ENCODE measurements at regions not wholly inside any gene's neighbourhood (a gene's known extent, or its start where the extent isn't known, plus 50 kb on each side); places are given as distances from the start of the nearest gene placed in this dataset.

DNA sequence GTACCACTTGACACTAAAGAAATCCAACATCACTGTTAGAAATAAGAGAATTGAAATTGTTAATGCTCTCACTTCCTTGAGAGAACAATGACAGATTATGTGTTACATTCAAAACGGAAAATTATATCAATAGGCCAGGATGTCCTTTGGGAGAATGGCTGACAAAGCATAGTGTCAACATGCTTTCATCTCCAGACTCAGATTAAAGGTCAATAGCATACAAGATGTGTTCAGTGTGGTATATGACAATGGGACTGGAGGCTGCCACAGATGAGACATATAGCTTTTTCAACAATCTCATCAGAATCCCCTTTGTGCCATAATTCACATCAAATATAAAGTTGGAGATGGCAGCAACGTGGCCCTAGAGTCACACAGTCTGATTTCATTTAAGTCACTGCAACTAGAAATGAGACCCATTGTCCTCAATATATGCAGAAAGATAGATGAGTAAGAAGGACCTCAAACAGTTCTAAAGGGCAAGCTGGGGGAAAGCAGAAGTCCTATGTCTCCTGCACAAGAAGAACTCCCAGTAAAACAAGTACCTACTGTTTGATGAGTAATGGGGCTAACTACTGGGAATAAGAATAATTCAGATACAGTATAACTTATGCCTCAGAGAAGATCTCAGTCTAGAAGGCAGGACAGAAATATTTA lies 327.9 kb downstream of the TTLL7 start:
- DNase-seq: peak; percentile 24

DNA sequence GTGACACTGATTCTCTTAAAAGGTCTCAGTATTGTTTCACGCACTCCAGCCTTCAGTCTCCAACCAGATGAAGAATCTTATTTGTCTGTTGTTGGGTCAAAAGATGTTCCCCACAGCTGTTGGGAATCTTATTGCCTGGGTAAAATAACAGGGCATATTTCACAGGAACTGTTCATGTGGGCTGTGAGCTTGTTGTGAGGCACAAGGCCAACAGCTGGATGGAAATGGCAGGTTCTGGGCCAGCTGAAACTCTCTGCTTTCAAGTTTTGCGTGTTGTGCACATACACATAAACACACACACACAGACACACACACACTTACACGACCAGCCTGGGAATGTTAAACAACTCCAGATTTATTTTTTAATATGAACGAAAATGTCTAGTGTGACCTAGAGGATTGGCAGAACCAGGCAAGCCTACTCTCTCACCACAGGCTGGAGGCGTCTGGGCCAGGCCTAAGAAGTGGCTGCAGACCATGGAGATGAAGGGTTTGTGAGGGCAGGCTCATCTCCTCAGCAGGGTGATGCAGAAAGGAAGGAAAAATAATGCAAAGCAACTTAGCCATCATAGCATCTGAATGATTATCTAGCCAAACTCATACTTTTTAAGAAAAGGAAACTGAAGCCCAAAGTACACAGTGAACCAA lies 357.0 kb downstream of the TTLL7 start:
- no peak for DNase-seq

DNA sequence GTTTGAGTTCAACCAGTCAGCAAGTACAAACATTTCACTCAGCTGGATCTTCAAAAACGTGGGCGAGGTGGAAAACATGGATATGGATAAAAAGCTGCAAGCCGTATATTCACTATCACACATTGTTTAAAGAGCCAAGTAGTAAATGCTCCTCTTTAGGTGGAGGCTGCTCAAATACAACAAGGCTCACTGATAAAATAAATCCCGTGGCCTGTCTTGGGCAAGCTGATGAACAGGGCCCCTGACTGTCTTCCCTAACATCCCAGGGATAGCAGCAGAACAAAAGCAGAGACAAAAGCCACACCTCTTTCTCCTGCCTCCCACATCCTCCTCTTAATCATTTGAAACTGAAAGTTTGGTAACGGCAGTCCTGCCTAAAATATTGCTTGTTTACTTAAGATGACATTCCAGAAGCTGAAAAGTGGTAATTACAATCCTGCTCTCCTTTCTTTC lies 357.7 kb downstream of the TTLL7 start:
- DNase-seq: no peak

DNA sequence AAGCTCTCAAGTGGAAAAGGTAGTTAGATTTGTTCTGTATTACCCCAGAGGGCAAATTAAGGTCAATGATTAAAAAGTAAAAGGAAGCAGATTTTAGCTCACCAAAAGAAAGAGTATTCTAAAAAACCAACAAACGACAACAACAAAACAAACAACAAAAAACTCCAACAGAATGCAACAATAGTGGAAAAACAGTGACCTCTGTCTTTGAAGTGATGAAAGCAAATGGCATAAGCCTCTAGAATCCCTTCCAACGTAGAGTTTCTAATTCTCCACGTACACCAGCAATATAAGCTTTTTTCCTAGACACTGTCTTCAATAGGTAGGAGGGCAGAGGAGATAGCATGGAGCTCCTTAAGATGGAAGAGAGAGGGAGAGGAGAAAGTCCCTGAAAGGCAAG lies 359.1 kb downstream of the TTLL7 start:
- no peak for DNase-seq

DNA sequence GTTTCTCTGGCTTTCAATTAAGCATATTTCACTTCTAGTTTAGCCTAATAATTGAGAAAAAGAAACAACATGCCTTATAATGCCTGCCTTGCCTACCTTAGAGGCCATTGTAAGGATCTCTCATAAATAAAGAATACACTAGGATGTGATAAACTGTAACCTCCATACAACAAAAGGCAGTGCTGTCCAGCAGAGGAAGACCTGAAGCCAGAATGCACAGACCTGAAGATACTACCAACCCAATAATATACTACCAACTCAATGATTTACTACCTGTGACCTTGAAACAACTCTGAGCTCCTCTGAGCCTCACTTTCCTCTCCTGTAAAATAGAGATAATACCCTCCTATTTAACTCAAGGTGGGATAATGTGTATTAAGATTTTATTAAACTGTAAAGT lies 361.3 kb downstream of the TTLL7 start:
- no peak for DNase-seq

DNA sequence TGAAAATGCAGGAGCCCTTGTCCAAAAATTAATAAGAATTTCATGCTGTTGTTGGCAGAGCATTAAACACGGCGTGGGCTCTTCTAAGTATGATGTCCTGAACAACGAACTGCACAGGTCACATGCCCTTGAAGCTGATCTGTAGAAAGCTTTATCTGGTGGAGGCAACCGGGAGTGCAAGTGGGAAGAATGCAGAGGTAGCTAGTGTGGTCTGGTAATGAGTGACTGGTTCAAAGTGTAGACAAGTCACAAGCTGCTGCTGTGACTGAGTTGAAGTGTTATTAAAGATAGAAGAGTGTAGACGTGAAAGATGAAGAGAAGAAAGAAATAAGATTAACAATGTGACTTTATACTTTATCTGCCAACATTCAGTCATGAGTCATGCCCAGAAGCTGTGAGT lies 361.9 kb downstream of the TTLL7 start:
- no peak for DNase-seq

DNA sequence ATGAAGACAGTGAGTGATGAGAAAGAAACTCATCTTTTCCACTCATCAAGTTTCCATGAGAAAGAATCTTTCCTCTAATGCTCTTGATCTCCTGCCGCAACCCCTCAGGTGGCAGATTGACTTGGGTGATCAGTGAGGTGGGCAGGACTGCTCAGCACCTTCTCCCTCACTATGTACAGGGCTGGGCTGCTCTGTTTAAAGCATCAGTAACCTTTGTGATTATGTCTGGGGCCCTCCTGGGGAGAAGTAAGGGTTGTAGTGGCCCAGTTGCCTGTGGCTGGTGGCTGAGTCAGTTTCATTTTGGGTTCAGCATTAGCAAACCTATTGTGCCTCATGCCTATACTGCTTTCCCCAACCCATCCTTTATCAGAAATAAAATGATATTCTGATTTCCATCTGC lies 366.0 kb downstream of the TTLL7 start:
- no peak for DNase-seq

DNA sequence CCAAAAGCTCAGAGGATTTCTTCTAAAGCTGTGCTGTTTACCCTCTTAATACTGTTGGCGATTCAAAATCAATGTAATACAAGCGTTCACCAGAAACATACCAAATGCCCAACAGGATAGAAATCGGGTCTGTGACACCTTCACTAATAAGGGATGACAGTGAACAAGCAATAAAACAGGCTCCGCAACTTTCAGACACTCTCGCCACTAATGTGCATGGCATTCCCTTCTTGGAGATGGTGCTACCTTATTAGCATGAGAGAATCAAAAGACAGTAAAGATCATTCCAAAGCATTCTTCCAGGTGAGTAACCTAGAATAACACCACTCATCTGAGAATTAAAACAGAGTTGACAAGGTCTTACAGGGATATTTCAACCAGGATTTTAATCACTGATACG lies 367.1 kb downstream of the TTLL7 start:
- no peak for DNase-seq

DNA sequence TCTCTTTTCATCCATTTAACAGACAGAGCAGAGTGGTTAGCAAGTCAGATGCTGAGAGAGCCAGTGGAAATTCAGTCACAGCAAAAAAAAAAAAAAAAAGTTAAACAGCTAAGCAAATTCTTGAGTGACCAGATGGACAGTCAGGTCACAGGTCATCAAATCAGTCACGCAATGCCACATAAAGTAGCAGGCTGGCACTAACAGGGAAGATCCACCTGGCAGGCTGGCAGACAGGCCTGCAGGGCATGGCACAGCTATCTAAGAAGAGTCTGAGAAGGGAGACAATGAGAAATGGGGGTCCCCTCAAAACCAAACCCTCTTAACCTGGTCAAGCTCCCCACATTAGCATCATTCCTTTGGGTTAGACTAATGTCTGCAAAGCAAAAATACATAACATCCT lies 371.9 kb downstream of the TTLL7 start:
- no peak for DNase-seq

DNA sequence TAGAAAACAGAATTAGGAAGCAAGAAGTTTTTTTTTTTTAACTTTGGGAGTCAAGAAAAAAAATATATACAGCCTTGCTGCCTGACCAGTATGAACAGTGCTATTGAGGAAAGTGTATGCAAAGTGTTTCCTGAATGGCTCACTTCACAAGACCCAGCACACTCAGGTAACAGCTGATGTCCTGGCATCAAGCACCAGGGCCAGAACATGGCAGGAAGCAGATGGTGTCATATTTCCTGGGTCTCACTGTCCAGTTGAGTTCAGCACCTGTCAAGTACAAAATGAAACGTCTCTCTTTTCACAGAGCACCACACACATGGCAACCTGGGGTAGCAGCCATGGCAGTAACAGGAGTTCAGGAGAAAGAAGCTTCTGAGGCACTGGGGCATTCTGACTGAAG lies 372.3 kb downstream of the TTLL7 start:
- no peak for DNase-seq

DNA sequence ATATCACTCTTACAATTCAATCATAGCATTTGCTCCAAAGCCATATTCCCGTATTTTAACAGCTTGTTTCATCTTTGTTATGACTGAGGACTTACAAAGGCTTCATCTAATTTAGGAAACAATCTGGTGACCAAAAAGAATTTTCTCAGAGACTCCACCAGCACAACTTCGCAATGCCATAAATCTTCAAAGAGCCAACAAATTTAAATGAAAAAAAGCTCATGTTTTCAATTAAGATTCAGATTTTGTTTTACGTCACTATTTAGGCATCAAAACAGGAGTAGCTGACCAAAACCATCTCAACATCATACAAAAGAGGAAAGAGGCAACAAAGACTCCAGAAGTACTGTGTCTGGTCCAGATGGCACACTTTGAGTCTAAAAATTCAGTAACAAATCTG lies 373.3 kb downstream of the TTLL7 start:
- no peak for DNase-seq

DNA sequence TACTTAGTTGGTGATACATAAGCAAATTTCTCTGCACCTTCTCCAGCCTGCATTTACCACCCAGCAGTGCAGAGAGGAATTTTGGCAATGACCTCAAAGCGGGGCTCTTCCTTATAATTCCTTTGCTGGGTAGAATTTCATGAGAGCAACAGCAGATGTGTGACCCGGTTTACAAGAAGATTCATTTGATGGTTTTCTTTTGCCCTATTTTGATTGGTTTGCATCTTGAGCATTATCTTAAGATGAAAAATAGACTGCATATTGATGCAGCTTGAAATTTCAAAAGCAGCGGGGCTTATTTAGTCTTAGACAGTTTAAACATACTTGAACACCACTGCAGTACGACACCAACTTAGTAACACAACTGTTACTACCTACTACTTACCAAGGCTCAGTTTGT lies 378.9 kb downstream of the TTLL7 start:
- DNase-seq: no peak

DNA sequence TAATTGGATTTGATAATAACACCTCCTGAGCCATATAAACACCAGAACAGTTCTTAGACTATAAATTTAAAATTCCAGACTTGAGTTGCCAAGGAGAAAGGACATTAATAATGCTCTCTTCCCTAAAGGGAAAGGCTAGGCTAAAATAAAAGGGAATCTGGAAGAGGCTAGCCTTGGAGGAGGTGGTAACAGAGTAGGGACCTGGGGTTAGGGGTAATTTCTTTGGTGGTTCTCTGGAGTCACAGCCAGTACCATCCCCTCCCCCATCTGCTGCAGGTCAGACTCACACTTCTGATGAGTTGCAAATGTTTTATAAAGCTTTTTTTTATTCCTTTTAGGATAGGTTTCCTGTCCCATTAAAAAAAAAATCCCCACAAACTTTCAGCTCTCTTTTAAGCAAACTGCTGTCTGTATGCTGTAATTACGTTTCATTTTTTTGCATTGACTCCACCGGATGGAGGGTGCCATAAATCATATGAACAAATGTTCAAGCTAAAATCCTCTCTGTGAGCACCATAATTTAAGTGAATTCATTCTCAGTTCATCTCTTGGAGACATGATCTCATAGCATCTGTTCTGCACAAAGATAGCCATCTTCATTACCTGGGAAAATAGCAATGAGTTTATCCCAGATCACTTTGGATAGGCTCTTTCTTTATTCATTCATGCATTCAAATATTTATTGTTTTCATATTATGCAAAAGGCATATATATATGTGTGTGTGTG lies 379.6 kb downstream of the TTLL7 start:
- DNase-seq: peak; percentile 31

DNA sequence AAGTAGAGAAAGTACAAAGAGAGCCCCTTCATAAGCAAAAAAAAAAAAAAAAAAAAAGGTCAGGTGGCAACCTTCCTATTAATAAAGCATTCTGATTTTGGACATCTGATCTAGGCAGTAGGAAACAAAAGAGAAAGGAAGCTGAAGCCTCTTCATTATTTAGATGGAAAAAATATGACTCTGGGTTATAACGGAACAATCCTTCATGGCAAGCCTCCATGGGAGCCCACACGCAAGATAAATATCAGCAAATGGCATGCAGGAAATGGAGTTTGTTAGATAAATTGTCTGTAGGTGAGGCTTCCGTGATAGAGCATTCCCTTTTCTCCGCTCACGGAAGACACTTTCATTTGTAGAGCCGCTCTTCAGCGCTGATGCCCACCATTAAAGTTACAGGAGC lies 381.0 kb downstream of the TTLL7 start:
- no peak for DNase-seq

DNA sequence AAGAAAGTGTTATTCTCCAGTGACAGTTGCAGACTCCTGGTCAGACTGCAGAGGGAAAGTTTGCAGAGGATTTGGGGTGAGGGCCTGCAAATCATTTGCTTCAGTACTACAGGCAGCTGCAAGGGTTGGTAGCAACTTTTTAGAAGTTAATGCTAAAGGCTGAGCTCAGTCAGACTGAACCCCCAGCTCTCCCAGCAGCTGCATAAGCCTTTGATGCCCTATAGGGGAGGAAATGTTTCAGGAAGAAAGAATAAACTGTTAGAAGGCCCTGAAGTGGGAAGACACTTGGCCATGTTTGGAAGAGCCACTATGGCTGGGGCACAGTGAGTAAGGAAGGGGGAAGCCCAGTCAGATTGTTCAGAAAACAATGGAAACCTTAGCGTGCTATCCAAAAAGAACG lies 383.6 kb downstream of the TTLL7 start:
- DNase-seq: no peak

DNA sequence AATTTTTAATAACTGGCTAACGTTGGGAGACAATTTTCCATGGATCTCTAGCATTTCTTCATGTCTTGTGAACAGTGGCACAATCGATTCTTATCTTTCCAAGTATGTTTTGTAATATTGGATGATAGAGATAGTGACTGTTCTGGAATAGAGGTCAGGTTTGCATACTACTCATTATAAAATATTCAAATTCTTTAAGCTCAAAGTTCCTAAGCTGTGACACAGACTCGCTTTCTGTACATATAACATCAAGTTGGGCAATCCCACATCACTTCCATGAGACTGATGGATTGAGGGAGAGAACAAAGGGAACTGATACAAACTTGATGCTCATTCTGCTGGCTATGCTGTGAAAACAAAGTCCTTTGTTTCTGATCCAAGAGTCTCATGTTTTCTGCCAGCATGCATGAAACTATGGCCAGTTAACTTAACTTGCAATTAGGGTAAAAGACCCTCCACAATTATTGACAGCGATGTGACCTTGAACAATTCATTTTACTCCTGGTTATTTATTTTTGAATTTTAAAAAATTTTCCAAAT lies 392.4 kb downstream of the TTLL7 start:
- DNase-seq: no peak

DNA sequence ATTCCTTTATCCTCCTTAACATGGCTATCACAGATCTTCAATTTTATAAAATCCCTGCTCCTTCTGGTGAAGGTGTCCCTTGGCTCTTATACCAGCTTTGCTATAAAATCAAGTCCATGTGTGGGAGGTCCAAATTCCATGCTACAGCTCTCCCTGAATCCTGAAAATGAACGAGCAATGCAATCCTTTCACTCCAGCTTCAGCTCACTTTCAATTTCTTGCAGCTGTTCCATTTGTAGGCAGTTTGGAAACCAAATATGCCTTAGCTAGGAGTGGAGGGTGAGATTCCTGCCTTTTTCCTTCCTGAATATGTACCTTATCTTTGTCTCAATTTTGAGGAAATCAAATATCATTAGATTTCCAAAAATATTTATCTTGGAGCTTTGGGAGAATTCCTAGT lies 402.6 kb downstream of the TTLL7 start:
- no peak for DNase-seq

DNA sequence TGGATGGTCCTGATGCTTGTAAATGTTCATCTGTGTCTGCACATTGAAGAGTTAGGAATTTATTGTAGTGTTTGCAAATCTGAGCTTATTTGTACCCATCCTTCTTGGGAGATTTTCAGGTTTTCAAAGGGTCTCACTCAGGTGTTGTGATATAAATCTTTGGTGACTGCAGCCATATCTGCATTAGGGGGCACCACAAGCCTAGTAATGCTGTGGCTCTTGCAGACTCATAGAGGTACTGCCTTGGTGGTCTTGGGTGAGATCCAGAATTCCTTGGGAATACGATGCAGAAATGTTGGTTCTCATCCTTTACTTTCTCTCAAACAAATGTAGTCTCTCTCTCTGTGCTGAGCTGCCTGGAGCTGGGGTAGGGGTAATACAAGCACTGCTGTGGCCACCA lies 405.9 kb downstream of the TTLL7 start:
- no peak for DNase-seq

DNA sequence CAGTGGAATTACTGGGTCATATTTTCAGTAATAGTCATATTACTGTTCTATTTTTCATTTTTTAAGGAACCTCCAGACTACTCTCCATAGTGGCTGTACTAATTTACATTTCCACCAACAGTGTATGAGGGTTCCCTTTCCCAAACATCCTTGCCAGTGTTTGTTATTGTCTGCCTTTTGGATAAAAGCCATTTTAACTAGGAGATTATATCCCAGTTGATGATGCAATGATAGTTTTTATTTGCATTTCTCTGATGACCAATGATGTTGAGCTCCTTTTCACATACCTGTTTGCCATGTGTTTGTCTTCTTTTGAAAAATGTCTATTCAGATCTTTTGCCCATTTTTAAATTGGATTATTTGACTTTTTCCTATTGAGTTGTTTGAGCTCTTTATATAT lies 410.8 kb downstream of the TTLL7 start:
- DNase-seq: no peak

DNA sequence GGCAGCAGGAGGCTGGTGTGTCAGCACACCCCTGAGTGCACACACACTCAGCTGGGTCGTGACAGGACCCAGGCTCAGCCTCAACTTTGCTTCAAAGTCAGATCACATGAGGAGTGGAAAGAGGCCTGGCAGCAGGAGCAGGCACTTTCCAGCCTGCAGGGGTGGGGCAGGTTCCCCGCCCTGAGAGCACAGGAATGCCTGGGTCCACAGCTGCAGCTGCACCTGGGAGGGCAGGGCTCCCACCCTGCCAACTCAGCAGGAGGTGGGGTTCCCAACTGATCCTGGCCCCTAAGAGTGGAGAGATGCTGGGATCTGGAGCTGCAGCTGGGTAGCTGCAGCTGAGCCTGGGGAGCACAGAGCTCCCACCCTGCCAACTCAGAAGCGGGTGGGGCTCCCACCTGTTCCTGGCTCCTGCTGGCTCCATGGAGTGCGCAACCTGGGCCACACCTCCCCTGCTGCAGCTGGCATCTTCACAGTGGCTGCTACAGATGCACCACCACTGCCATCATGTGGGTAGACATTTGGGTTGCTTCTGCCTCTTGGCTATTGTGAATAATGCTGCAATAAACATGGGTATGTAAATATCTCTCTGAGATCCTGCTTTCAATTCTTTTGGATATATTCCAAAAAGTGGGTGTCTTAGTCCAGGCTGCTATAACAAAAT lies 415.4 kb downstream of the TTLL7 start:
- DNase-seq: no peak

DNA sequence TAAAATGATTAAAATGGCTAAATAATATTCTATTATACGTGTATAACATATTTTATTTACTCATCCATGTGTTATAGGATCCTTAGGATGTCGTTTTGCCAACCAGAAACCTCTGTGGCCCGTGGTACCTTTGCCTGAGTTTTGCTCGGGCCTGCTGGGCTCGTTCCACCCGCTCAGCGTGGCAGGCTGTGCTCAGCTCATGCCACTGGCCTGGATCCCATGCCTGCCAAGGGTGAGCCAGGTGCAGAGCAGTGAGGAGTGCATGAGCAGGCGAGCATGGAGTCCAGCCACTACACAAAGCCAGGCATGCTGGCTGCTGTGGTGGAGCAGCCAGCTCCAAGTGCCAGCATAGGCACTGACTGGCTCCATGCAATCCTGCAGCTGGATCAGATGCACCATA lies 417.2 kb downstream of the TTLL7 start:
- no peak for DNase-seq

DNA sequence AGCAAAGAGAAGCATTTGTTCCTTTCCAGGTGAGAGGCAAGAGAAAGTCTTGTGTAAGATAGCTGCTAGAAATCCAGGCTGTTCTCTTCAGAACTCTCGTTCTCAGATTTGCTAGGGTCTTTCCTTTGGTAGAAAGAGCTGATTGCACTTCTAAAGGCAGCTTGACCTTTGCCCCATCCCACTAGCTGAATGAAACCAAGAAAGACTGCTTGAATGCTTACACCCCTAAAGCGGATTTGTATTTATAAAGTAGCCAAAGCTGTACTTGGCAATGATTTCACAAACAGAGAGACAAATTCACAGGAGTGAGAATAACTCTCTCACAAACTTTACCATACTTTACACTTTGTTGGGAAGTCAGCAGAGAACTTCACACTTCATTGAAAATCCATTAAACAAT lies 424.1 kb downstream of the TTLL7 start:
- DNase-seq: no peak

DNA sequence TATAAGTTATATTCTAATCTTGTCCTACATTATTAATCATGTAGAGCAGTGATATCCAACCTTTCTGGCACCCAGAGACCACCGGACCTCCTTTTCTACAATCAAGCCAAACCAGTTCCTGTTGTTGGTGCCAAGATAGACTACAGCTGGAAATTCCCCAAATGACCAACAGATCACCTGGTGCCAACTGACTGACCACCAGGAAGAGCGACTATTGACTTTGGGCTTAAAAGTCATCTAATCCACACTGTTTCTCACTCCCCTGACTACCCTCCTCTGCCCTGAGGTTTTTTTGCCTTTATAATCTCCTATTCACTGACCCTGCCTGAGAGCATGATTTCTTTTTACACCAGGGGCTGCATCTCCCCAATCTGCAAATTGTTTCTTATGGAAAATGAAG lies 425.2 kb downstream of the TTLL7 start:
- no peak for DNase-seq

DNA sequence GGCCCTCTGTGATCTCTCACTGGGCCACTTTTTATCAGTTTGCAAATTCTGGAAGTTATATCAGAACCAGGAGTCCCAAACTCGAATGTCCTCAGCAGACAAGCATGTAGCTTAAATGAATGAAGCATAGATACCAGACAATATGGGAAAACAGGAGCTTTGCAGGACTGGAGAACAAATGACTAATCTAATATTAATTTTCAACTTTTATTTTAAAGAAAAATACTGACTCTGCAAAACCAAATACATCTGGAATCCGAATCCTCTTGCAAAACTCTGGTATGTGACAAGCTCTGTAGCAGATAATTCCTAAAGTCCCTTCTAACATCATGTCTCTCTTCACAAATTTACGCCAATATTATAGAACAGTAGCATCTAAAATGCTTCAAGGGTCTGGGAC lies 427.4 kb downstream of the TTLL7 start:
- no peak for DNase-seq
